NB4 (cell line): ENCODE measurements at regions not wholly inside any gene's neighbourhood (a gene's known extent, or its start where the extent isn't known, plus 50 kb on each side); places are given as distances from the start of the nearest gene placed in this dataset.
A peak's percentile ranks its signal among the peaks of the same experiment; 100 is the strongest.
"Not testable (repeated sequence)": the region's sequence is repeated elsewhere in the genome, so short reads cannot be mapped to it uniquely, and the experiment has no call there.

ENCODE experiments used
- DNase-seq: peaks from one replicate; pipeline ENCODE4 v3.0.0; 2010; ENCODE audit warnings: low read depth
- H3K4me3 ChIP-seq: one replicate; pipeline ENCODE4 v1.5.1; 2011; ENCODE audit warnings: mild to moderate bottlenecking, low read depth, low read length, moderate library complexity
- MYC ChIP-seq: IDR thresholded peaks from 2 replicates; pipeline ENCODE4 v1.6.1; 2011; ENCODE audit warnings: low read depth, low read length
- POLR2A ChIP-seq: IDR thresholded peaks from 2 replicates; pipeline ENCODE4 v1.6.1; 2011; ENCODE audit warnings: mild to moderate bottlenecking; ENCODE audit not compliant: insufficient read length; ENCODE audit errors: extremely low read depth
- TF ChIP-seq, protein P1 (sequence below): IDR thresholded peaks from 2 replicates; pipeline ENCODE4 v1.6.1; 2011; ENCODE audit warnings: low read depth, low read length
- TF ChIP-seq, protein P2 (sequence below): IDR thresholded peaks from one replicate; pipeline ENCODE4 v1.5.1; 2012; ENCODE audit warnings: low read depth, low read length

DNA sequence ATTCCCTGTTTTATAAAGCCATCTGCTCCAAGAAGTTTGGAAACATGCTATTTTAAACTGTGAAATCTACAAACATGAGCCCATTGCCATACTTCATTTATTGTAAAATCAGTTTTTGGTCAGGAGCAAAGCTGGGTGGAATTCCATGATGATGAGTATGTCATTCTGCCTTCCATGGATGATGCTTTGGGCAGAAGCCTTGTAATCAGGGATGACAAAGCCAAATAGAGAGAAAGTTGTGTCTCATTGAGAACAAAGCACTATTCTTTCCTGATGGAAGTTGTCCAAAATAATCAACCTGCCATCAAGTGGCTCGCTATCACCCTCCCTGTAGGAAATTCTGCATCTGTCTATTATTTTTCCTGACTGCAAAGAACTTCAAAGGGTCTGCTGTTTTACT, 313.0 kb upstream of the DEFB112 start:
- DNase-seq, result no peak
- no peak overlapping the region for H3K4me3 ChIP-seq
- TF ChIP-seq, protein P1, sequence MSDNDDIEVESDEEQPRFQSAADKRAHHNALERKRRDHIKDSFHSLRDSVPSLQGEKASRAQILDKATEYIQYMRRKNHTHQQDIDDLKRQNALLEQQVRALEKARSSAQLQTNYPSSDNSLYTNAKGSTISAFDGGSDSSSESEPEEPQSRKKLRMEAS, result no peak
- TF ChIP-seq, protein P2, sequence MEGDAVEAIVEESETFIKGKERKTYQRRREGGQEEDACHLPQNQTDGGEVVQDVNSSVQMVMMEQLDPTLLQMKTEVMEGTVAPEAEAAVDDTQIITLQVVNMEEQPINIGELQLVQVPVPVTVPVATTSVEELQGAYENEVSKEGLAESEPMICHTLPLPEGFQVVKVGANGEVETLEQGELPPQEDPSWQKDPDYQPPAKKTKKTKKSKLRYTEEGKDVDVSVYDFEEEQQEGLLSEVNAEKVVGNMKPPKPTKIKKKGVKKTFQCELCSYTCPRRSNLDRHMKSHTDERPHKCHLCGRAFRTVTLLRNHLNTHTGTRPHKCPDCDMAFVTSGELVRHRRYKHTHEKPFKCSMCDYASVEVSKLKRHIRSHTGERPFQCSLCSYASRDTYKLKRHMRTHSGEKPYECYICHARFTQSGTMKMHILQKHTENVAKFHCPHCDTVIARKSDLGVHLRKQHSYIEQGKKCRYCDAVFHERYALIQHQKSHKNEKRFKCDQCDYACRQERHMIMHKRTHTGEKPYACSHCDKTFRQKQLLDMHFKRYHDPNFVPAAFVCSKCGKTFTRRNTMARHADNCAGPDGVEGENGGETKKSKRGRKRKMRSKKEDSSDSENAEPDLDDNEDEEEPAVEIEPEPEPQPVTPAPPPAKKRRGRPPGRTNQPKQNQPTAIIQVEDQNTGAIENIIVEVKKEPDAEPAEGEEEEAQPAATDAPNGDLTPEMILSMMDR, result no peak
- no peak for TF ChIP-seq MYC
- TF ChIP-seq POLR2A, result no peak

DNA sequence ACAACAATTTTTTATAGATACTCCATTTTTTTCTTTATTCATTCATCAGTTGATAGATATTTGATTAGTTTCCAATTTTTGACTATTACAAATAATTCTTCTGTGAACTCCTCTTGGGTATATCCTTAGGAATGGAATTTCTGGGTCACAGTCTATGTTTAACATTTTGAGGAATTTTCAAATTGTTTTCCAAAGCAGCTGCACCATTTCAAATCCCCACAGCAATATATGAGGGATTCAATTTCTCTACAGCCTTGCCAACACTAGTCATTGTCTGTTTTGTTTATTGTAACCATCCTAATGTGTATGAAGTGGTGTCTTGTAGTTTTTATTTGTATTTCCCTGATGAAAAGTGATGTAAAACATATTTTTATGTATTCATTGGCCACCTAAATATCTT, 320.3 kb upstream of the DEFB112 start:
- H3K4me3 ChIP-seq, result no peak overlapping the region
- DNase-seq, result no peak
- TF ChIP-seq, protein P2, result no peak
- TF ChIP-seq, protein P1, result no peak
- no peak for TF ChIP-seq MYC

DNA sequence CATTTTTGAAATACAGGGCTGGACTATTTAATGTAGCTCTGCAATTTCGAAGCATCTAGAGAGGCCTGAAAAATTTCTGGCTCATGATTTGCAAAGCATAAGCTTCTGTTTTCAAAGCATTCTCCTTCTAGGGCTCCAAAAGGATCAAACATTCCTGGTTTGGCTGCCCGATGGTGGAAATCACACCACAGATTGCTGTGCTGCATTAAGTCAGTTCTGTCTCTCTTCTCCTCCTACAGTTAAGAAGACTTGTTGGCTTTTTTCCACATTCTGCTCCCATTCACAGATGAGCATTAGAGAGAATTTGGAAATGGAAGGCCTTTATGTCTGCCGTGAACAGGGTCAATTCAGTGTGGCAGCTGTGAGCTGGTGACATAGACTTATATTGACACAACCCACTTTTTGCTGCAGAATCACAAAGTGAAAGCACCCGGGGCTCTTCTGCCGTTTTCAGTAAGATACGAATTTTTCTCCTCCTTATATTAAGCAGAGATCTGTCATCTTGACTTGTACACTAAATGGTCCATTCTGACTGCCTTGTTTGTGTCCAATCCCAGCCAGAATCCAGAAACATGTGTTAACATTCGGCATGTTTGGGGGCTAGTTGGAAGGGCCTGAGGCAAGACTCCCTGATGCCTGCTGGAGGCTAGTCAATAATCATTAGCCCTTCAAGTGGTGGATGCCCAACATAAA, 330.8 kb upstream of the DEFB112 start:
- no peak overlapping the region for H3K4me3 ChIP-seq
- DNase-seq, result no peak
- TF ChIP-seq, protein P2, result no peak
- TF ChIP-seq POLR2A (no peak), MYC (no peak)
- TF ChIP-seq, protein P1, result no peak

DNA sequence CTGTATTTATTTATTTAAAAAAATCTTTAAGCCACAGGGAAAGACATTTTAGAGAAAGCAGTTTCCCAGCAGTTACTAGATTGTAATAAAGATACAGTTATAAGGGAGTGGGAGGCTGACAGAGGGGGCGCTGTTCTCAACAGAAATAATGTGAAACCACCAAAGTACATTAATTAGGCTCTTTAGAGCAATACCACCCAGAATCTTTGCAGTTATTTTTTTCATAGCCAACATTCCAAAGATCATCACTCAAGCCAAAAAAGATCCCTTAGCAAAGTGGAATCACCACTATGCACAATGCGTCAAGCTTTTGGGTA, 331.3 kb upstream of the DEFB112 start:
- TF ChIP-seq MYC (no peak), POLR2A (no peak)
- TF ChIP-seq, protein P2, result peak; percentile 25
- TF ChIP-seq, protein P1, result no peak
- no peak for DNase-seq
- no peak overlapping the region for H3K4me3 ChIP-seq

DNA sequence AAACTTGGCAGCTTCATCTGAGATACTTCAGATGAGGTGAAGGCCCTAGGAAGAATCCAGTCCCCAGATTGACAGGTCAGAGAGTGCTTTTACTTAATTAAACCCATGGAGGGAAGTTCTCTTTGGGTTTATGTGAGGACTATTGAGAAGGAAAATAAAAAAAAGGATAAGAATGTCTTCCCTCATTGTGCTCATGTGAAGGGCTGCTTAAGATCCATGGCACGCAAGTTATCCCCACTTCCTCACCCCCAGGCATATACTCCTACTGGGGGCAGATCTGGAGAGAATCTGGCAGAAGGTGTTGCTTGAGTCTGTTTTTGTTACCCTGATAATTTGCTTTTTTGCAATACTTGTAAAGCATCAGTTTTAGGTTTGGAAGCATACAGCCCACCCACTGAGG, 322.9 kb upstream of the TFAP2D start:
- no peak for DNase-seq
- H3K4me3 ChIP-seq, result no peak overlapping the region
- TF ChIP-seq, protein P1, result no peak
- no peak for TF ChIP-seq POLR2A
- TF ChIP-seq, protein P2, result no peak
- no peak for TF ChIP-seq MYC

DNA sequence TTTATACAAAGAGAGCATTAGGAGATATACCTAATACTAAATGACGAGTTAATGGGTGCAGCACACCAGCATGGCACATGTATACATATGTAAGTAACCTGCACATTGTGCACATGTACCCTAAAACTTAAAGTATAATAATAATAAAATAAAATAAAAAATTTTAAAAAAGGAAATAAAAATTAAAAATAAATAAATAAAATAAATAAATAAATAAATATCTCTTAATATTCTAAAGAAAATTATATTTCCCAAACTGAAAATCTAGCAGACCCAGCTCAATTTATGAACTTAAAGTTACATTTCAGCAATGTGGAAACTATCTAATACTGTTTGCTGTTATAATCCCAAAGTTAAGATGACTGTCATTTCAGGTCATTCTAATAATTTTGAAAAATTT, 319.2 kb upstream of the TFAP2D start:
- H3K4me3 ChIP-seq, DNase-seq: not testable (repeated sequence)
